GM19099 (cell line): ENCODE measurements at regions not wholly inside any gene's neighbourhood (a gene's known extent, or its start where the extent isn't known, plus 50 kb on each side); places are given as distances from the start of the nearest gene placed in this dataset.

Experiments used
- POLR2A ChIP-seq: IDR thresholded peaks from 3 replicates; pipeline ENCODE4 v1.6.1; 2011; ENCODE audit warnings: low read depth; ENCODE audit not compliant: insufficient read length; ENCODE audit errors: extremely low read depth

GRCh38 chr14:66206554-66206953 is 279.6 kb upstream of the CCDC196 start:
- TF ChIP-seq POLR2A = no peak

GRCh38 chr14:66216763-66217162 is 269.4 kb upstream of the CCDC196 start:
- TF ChIP-seq POLR2A = no peak

- no peak for TF ChIP-seq POLR2A
Observed at GRCh38 chr14:66219886-66220285, 266.3 kb upstream of the CCDC196 start.

- no peak for TF ChIP-seq POLR2A
Observed at GRCh38 chr14:66224492-66225178, 261.5 kb upstream of the CCDC196 start.

GRCh38 chr14:66225337-66225736 is 260.8 kb upstream of the CCDC196 start:
- no peak for TF ChIP-seq POLR2A

GRCh38 chr14:66228267-66228970 is 257.8 kb upstream of the CCDC196 start:
- no peak for TF ChIP-seq POLR2A

- no peak for TF ChIP-seq POLR2A
Observed at GRCh38 chr14:66231820-66232219, 254.4 kb upstream of the CCDC196 start.

GRCh38 chr14:66233591-66233990 is 252.6 kb upstream of the CCDC196 start:
- TF ChIP-seq POLR2A = no peak

- no peak for TF ChIP-seq POLR2A
Observed at GRCh38 chr14:66234411-66234810, 251.8 kb upstream of the CCDC196 start.

GRCh38 chr14:66237741-66238140 is 248.4 kb upstream of the CCDC196 start:
- TF ChIP-seq POLR2A = no peak

GRCh38 chr14:66238969-66239368 is 247.2 kb upstream of the CCDC196 start:
- no peak for TF ChIP-seq POLR2A

GRCh38 chr14:66239589-66239988 is 246.6 kb upstream of the CCDC196 start:
- TF ChIP-seq POLR2A = no peak

- TF ChIP-seq POLR2A = no peak
Observed at GRCh38 chr14:66240105-66240504, 246.1 kb upstream of the CCDC196 start.

- TF ChIP-seq POLR2A = no peak
Observed at GRCh38 chr14:66242001-66242400, 244.2 kb upstream of the CCDC196 start.

GRCh38 chr14:66244834-66245233 is 241.3 kb upstream of the CCDC196 start:
- TF ChIP-seq POLR2A = no peak

- no peak for TF ChIP-seq POLR2A
Observed at GRCh38 chr14:66247662-66248193, 238.4 kb upstream of the CCDC196 start.
